Mesothelial cell of epicardium (in vitro differentiated cells): ENCODE measurements at regions not wholly inside any gene's neighbourhood (a gene's known extent, or its start where the extent isn't known, plus 50 kb on each side); places are given as distances from the start of the nearest gene placed in this dataset.

Source experiments
- DNase-seq, 2 experiments: peaks; one replicate each; pipeline ENCODE4 v3.0.0; 2021; ENCODE audit warnings: low spot score in 2 of 2; ENCODE audit not compliant: unreplicated experiment in 2 of 2
- H3K27ac Mint-ChIP-seq: 2 replicates; pipeline ENCODE4 v1.8.0; 2021; ENCODE audit warnings: mixed read lengths
- H3K27me3 Mint-ChIP-seq: 2 replicates; pipeline ENCODE4 v1.8.0; 2021; ENCODE audit warnings: low read depth, mixed read lengths
- H3K36me3 Mint-ChIP-seq: 2 replicates; pipeline ENCODE4 v1.8.0; 2021; ENCODE audit warnings: mixed read lengths
- H3K4me1 Mint-ChIP-seq: 2 replicates; pipeline ENCODE4 v1.8.0; 2021; ENCODE audit warnings: mixed read lengths
- H3K4me3 Mint-ChIP-seq: 2 replicates; pipeline ENCODE4 v1.8.0; 2021; ENCODE audit warnings: mild to moderate bottlenecking, moderate library complexity, mixed read lengths
- H3K9me3 Mint-ChIP-seq: 2 replicates; pipeline ENCODE4 v1.8.0; 2021; ENCODE audit warnings: mixed read lengths
- CTCF ChIP-seq: fragments of 200-600 bp; sonication (generic); IDR thresholded peaks from one replicate; pipeline ENCODE4 v1.5.0; 2021; ENCODE audit warnings: antibody characterized with exemption; ENCODE audit not compliant: unreplicated experiment

GRCh38 chr12:31845613-31846322 lies 113.4 kb upstream of the RESF1 start:
- Mint-ChIP-seq H3K27ac (peak overlapping the region; percentile 73), H3K9me3 (peaks cover 27% of the 10 kb centered on the region), H3K4me3 (no peak overlapping the region), H3K4me1 (peaks cover 7% of the 10 kb centered on the region), H3K36me3 (peaks cover 6% of the 10 kb centered on the region), H3K27me3 (no peaks in the 10 kb centered on the region)
- no peak for DNase-seq
- no peak for TF ChIP-seq CTCF

GRCh38 chr12:31843398-31844095 lies 114.7 kb upstream of the AMN1 start:
- no peaks in the 10 kb centered on the region for H3K27me3 Mint-ChIP-seq

GRCh38 chr12:31837913-31838312 lies 109.1 kb upstream of the AMN1 start:
- Mint-ChIP-seq H3K9me3 (peaks cover 20% of the 10 kb centered on the region), H3K27me3 (no peaks in the 10 kb centered on the region), H3K36me3 (no peaks in the 10 kb centered on the region), H3K4me3 (no peak overlapping the region), H3K4me1 (no peaks in the 10 kb centered on the region), H3K27ac (no peak overlapping the region)
- TF ChIP-seq CTCF, result no peak
- no peak for DNase-seq

More at GRCh38 chr12:31843398-31844095, 114.7 kb upstream of the AMN1 start:
- no peak for DNase-seq
- no peak overlapping the region for H3K4me3 Mint-ChIP-seq
- no peak for TF ChIP-seq CTCF
- H3K9me3 Mint-ChIP-seq, result peaks cover 28% of the 10 kb centered on the region
- peaks cover 7% of the 10 kb centered on the region for H3K4me1 Mint-ChIP-seq
- no peak overlapping the region for H3K27ac Mint-ChIP-seq
- H3K36me3 Mint-ChIP-seq, result peaks cover 6% of the 10 kb centered on the region

- Mint-ChIP-seq H3K27ac (no peak overlapping the region), H3K9me3 (peaks cover 36% of the 10 kb centered on the region), H3K4me3 (no peak overlapping the region), H3K27me3 (no peaks in the 10 kb centered on the region), H3K4me1 (no peaks in the 10 kb centered on the region), H3K36me3 (no peaks in the 10 kb centered on the region)
- TF ChIP-seq CTCF, result no peak
- DNase-seq, result no peak
These were observed 106.6 kb upstream of the AMN1 start for GRCh38 chr12:31835276-31835882.

GRCh38 chr12:31834150-31834549 lies 105.3 kb upstream of the AMN1 start:
- H3K27me3 Mint-ChIP-seq, result no peaks in the 10 kb centered on the region
- peaks cover 43% of the 10 kb centered on the region for H3K9me3 Mint-ChIP-seq
- no peak for TF ChIP-seq CTCF
- no peak overlapping the region for H3K27ac Mint-ChIP-seq
- no peaks in the 10 kb centered on the region for H3K4me1 Mint-ChIP-seq
- DNase-seq, result no peak
- H3K36me3 Mint-ChIP-seq, result no peaks in the 10 kb centered on the region
- no peak overlapping the region for H3K4me3 Mint-ChIP-seq
